ENCODE measurements at regions not wholly inside any gene's neighbourhood (a gene's known extent, or its start where the extent isn't known, plus 50 kb on each side); places are given as distances from the start of the nearest gene placed in this dataset.
"Not testable (repeated sequence)": the region's sequence is repeated elsewhere in the genome, so short reads cannot be mapped to it uniquely, and the experiment has no call there.

DNA sequence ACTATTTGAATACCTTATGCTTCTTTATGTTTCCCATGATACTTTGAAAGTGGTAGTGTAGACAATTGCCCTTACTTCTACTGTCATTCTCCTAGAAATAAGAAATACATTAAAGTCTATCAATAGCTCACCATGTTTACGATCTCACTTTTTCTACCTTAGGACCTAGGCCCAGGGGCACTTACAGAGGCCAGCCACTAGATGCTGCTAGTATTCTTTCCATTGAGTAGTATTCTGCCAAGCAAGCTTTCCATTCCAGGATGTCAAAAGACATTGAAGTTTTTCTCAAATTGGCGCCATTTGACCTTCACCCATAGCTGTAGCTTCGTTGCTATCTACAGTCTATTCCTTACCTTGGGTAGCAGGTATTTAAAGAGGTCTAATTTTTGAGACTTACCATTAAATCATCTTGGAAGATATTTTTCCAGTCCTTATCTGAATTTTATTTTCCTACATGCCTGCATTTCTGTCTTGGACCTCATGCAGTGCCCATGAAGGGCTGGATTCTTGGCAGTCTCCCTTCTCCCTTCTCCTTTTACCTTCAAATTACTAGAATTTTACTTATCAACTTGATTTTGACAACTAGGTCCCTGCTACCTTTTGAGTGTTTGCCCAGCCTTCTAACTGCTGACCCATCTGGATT, 246.0 kb upstream of the NUDT12 start:
- DNase-seq, result peak in 1 of 2 experiments; percentile 65

DNA sequence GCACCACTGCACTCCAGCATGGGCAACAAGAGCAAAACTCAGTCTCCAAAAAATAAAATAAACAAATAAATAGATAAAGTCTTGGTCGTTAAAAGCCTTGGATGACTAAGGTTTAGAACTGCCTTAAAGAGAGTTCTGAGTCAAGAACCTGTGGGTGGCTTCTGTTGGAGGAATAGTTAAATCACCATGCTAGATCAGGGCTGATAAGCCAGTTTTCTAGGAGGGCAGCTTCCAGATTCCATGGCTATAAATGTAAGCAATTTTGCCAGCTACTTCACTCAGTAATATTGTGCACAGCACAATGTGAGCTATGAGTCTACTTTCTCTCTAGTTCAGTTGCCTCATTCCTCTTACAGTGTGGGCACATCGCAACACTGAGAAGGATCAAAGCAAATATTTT, 242.1 kb upstream of the NUDT12 start:
- DNase-seq, result no peak

DNA sequence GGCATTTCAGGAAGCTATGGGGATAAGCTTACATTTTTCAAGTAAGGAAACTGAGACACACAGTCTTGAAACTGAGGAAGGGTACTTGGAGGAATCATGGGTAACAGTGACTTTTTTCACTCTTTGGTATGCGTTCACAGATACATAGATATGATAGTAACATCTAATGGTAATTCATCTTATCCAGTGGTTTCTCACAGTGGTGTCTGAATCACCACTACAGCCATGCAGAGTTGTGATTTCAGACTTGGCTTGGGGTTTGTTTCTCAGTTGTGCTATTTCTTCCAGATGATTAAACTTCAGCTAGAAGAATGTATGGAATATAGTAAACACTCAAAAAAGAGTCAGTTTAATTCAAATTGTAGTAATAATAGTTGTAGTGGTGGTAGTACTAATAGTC, 239.1 kb upstream of the NUDT12 start:
- no peak for DNase-seq

DNA sequence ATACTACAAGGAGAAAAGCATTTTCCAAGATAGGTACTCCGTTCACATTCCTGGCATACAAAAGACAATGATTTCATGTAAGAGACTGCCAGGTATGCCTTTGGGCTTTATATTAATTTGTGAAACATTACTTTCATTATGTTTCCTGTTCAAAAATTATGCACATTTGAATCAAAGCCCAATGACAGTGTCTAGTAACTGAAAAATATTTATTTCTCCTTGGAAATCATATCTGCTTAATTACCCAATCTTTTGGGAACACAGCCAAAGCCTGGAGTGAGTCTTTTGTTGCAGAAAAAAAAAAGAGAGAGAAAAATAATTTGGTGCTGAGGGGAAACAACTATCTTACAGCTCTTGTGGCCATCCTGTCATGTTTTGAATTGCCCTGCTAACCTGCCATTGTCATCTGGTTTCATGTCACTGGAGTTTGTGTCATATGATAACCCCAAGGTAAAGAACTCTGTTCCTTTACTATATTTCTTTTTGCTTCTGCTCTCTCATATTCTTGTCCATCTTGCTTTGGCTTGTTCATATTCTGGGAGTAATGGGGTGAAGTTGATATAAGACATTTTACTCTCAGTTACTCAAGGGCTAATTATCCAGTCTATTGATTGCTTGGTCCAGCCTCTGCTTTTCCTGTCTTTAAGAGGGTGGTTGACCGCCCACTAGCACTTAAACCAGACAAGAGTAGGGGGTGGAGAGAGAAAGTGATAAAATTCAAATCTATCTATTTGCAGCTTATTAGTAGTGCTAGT, 238.3 kb upstream of the NUDT12 start:
- no peak for DNase-seq

DNA sequence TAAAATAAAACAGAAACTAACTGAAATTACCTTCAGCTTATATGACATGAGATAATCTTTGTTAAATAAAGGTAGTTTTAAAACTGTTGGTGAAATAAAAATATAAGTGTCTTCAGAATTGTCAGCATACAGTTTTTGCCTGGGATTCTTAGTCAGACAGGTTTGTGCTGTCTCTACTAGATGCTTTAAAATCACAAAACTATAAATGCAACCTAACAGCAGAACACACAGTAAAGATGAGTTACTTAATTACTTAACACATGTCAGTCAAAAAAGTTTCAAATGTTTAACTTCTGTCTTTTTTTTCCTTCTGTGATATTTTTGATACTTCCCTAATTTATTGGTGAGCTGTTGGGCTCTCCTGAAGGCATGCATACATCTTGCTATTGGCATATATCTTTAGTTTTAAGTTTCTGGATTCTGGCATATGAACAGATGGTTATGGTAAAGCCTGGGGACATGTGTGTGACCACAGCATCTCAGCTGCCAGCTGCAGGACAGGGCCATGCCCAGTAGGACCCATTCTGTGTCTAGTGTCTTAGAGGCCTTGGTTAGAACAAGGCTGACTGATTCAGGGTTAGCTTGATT, 231.1 kb upstream of the NUDT12 start:
- no peak for DNase-seq

DNA sequence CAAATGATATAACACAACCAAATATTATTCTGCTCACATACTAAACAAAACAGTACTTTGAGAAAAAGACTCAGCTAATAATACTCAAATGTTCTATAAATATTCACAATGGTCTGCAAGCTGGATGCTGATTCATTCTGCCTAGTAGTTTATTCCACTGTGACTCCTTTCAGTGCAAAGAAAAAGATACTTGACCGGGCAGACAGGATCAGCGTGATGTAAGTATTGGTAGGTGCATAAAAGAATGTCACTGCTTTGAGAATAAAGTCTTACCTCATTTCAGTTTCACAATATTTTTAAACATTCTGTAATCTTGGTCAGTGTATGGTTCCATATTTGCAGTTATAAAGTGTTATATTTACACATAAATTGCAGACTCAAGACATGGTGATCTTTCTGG, 223.0 kb upstream of the NUDT12 start:
- DNase-seq, result no peak

DNA sequence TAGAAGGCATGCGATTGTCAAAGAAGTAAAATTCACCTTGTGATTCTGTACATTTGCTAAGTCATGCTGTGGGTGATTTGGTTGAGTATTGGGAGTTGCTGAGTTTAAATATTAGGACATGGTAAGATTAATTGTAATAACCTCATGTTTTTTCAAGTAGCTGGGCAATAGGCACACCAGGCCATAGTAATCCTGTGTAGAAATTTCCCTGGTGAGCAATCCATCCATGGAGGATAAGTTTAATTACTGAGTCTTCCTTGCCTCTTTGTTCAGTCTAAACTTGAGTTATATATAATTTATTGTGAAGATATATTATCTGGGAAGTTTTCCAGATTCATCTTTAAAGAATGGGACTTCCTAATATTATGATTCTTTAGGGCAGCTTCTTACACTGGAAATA, 221.1 kb upstream of the NUDT12 start:
- DNase-seq, result no peak

DNA sequence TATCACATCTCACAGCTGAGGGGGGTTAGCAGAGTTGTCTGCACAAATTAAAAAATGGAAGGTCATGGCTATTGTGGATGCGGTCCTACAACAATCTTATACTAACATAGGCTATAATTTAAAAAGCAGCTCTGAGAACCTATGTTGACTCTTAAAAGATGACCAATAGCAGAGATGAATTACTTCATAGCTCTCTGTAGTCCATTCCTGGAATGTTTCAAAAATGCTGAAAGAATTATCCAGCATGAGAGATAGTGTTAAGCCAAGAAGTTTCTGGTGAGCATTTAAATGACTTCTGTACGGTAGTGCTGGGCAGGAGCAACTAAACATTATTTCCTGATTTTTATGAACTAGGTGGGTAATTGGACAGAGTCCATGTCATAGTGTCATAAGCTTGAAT, 218.2 kb upstream of the NUDT12 start:
- DNase-seq, result no peak

DNA sequence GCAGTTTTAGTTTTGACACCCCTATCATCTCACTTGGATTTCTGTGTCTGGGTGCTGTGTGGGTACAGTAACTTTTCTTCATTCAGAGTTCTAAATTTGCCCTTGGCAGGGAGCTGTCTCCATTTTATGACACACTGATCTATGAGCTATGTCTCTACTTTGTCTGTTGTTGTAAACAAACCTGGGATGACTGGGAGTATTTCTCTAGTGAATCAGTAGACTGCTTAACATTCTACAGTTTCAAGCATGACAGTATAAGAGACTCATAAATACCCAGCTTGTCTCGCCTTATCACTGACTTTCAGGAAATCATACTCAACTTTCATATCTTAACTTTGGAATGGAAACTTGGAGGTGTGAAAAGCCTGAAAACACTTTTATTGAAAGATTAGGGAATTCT, 212.1 kb upstream of the NUDT12 start:
- peak in 1 of 2 experiments; percentile 5 for DNase-seq

DNA sequence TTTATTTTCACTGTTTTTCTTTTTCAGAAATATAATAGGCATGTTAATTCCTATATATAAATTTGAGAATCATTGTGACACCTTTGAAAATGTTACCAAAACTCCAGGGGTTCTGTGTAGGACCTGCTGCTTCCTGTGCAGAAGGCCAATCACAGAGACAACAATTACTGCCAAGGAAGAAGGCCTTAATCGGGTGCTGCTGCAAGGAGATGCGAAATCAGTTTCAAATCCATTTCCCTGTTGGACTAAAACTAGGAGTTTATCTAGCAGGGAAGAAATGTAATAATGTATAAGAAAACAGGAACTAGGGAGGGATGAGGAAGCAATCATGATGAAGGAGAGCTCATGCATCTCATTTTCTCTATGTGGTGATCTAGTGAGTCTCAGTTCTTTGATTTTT, 209.7 kb upstream of the NUDT12 start:
- DNase-seq, result no peak

DNA sequence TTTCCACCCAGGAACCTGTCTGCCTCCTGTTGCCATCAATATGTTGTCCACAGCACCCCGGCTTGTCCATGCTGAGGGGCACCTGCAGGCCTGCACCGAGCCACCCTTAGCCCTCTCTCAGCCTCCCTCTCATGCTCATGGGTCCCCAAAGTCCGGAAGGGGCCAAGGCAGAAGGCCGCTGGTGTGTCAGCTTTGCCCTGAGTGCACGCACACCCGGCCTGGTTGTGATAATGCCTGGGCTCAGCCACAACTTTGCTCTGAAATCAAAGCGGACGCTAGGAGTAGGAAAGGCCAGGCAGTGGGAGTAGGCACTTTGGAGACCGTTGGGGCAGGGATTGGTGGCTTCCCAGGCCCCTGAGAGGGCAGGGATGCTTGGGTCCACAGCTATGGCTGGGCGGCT, 201.8 kb upstream of the NUDT12 start:
- no peak for DNase-seq

DNA sequence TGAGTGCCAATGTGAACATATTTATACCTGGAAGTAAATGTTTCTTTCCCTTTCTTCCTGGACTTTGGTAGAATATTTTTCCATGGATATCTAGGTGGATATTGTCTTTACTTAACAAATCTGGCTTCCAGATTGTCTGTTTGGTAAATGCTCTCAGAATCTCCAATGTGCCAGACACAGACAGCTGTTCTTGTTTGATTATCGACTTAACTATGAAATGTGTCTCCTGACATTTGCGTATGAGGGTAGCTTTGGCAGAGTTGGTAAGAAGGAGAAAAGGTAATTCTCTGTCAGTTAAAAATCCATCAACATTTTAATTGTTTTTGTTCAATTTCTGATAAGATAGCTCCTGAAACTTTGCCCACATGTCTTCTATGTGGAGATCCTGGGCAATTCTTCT, 196.4 kb upstream of the NUDT12 start:
- no peak for DNase-seq

DNA sequence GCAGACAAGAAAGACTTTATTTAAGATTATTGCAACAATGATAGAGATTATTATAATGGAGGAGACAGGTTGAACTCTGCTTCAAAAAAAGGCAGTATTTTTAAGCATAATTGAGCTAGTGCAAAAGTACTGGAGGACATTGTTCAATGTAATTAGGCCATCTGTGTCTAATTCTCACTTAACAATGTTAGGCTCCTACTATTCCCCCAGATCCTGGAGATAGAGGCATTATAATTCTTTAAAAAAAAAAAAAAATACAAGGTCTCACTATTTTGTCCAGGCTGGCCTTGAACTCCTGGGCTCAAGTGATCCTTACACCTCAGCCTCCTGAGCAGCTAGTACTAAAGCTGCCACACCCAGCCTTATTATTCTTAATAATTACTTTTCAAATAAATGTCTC, 193.4 kb upstream of the NUDT12 start:
- DNase-seq, result no peak

DNA sequence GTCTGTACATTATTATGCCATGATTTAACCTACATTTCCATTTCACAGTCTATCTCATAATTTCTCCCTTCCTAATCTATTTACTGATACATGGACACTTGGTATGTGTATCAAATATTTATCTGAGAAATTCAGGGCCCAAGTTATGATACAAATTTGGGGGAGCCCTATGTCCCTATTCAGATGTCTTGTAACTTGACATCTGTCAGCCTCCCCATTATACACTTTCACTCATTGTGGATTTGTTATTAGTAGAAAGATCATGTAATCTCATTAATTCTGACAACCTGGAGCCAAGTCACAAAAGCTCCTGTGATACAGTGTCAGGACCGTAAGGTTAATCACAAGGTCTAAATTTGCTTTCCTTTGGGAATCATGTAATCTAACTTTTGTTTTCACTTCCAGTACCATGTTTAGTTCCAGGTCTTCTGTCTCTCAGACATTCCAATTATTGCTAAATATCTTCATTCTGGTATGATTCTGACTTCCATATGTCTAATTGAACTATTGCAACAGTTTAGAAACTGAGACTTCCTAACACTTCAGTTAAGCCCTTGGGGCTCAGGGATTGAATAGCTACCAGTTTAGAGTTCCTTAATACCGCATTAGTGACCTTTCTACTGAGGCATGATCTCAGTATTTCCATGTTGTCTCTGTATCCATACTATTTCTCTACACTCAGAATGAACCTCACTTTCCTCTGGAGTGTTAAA, 182.9 kb upstream of the NUDT12 start:
- no peak for DNase-seq

DNA sequence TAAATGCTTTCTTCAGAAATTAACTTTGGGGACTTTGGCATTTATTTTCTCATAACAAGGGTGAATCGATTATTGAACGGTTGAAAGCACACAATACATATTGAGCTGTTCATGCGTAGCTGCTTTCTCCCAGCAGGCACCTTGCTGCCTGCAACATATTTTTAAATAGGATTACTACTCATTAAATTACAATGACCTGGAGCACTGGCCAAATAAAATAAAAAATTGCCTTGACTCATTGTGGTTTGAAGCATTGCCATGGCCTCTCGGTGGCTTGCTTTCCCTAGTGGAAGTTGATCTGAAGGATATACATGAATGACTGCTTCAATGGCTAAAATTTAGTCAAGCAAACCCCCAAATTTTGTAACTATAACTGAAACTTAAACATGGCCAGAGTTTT, 181.6 kb upstream of the NUDT12 start:
- no peak for DNase-seq

DNA sequence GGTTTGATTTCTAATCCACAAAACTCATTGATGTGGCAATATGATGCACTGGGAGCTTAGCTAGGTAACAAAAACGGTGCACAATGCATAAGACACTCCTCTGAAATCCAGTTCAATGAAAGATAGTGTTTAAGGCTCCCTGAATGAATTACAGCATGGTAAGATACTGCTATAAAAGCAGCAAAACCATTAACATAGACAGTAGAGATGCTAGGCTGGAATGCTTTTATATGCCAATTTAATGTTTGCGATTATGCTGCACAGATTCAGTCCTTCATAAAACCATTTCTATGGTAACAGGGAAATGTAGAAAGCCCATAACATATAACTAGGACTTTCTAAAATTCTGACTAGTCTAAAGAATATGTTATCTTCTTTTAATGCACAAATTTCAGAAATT, 180.8 kb upstream of the NUDT12 start:
- no peak for DNase-seq

DNA sequence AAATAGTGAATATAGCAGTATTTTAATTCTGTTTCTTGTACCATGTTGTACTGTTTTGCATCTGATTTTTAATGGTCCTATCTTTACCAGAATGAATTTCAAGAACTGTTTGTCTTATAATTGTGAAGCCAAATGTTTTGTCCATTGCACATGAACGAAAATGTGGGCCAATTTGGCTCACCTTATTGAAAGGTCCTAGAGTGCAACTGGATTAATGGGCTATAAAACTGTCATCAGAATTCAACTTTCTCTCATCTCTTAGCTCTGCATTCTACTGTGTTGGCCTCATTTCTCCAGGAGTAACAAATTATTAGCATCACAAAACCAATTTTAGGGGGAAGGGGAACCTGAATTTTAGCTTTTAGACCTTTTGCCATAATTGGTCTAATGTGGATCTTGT, 179.4 kb upstream of the NUDT12 start:
- DNase-seq, result no peak

DNA sequence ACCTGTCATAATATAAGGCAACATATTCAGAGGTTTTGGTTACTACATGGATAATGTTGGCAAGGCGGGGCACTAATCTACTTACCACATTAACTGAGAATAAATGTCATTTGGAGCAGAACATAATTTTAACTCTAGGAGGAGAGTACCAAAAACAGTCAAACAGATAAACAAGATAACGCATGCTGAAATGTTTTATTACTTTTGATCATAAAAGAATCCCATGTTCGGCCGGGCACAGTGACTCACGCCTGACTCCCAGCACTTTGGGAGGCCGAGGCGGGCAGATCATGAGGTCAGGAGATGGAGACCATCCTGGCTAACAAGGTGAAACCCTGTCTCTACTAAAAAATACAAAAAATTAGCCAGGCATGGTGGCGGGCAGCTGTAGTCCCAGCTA, 173.8 kb upstream of the NUDT12 start:
- not testable (repeated sequence) for DNase-seq

DNA sequence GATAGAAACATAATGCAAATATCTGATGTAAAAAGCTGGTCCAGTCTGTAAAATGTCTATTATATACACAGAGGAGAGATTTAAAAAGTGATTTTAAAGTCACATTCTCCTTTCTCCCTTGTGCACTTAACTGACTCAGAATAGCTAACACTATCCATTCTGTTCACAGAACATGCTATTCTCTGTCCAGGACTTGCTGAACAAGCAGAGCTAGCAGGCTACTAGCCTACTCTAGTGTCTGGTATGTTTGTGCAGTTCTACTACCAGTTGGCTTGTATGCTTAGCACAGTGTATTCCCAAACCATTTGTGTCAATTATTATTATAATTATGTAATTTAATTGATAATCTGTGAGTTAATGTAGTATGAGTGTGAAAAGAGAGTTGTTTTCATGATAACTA, 161.7 kb upstream of the NUDT12 start:
- no peak for DNase-seq

DNA sequence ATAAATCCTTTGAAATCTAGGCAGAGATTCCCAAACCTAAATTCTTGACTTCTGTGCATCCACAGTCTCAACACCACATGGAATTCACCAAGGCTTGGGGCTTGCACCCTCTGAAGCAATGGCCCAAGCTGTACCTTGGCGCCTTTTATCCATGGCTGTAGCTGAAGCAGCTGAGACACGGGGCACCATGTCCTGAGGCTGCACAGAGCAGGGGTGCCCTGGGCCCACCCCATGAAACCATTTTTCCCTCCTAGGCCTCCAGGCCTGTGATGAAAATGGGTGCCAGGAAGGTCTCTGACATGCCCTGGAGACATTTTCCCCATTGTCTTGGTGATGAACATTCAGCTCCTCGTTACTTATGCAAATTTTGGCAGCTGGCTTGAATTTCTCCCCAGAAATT, 158.6 kb upstream of the NUDT12 start:
- no peak for DNase-seq

DNA sequence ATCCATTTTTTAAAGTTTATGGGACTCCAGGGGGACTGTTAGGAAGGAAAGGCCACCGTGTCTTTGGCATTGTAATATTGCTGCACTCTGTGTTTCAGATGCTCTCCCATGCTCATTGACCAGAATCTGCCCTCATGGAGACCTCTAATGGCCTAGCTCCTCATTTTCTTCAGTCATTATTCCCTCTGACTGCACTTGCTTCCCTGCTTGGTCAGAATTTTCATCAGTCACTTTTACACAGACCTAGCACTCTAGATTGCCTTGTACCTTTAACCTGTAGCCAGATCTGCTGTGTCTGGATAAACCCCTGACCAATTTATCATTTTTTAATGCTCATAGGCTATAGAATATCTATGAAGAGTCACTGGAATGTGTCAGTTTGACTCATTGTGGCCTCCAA, 155.5 kb upstream of the NUDT12 start:
- no peak for DNase-seq

DNA sequence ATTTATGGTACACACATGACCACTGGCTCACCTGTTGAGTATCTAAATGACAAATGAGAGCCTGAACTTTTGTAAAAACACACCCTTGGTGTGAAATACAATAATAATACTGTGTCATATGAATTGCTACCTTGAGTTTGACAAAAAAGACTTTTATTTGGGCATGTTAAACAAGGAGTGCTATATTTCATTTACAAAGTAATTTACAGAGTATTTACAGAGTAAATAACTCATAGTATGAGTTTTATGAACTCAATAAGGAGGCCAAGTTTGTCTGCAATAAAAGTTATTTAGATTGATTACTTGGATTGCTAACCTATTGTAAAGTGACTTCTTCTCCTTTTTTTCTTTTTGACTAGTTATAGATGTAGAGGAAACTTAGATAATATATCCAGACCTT, 146.0 kb upstream of the NUDT12 start:
- no peak for DNase-seq

DNA sequence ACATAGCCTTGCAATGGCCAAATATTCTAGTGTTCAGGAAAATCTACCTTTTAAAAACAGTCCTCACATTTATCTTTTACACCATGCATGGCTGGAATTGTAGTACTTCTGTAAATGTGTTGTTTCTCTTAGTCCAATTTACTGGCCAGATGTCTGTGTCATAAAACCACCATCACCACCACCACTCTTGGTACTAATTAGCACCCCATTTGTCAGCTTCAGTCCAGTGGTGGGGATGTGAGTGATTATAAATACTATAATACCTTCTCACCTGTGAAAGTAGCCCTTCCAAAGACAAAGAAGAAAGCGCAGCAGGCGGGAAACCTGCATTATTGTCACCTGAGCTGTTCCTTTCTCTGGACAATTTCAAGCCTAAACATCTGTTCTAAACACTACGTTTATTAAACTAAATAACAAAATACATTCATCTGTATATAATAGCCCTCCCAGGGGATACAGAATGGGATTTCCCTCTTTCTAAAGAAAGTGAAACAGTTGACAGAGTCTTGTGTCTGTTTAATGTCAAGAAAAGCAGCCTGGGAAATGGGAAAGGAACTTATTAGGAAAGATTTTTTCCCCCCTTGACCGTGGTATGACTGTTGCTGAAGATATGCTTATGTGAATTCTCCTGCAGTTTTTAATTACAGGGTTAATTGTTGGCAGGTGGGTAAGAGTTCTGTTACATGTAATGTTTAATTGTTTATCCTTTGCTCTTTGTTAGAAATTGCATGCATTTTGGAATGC, 144.5 kb upstream of the NUDT12 start:
- no peak for DNase-seq
